Suprapubic skin (tissue), 4 donors: ENCODE measurements at regions not wholly inside any gene's neighbourhood (a gene's known extent, or its start where the extent isn't known, plus 50 kb on each side); places are given as distances from the start of the nearest gene placed in this dataset.

ENCODE experiments used
- DNase-seq, 2 donors: peaks; one replicate each; pipeline ENCODE4 v3.0.0-alpha.2; 2019; ENCODE audit warnings: low spot score in 2 of 2
- H3K27ac ChIP-seq: fragments of 200-600 bp; sonication (generic); one replicate; pipeline ENCODE4 v1.5.1; 2019
- H3K27me3 ChIP-seq: fragments of 200-600 bp; sonication (generic); one replicate; pipeline ENCODE4 v1.5.1; 2019
- H3K36me3 ChIP-seq: fragments of 200-600 bp; sonication (generic); one replicate; pipeline ENCODE4 v1.5.1; 2019
- H3K4me1 ChIP-seq: fragments of 200-600 bp; sonication (generic); one replicate; pipeline ENCODE4 v1.5.1; 2019
- H3K4me3 ChIP-seq: fragments of 200-600 bp; sonication (generic); one replicate; pipeline ENCODE4 v1.5.1; 2019; ENCODE audit warnings: mild to moderate bottlenecking
- H3K9me3 ChIP-seq: fragments of 200-600 bp; sonication (generic); one replicate; pipeline ENCODE4 v1.5.1; 2019
- CTCF ChIP-seq, 2 donors: fragments of 200-600 bp in 1 of 2; fragments of 450-650 bp in 1 of 2; sonication (generic) in 1 of 2; IDR thresholded peaks; one replicate each; pipeline ENCODE4 v1.5.1; 2016 to 2019; ENCODE audit warnings: antibody characterized with exemption in 2 of 2, mild to moderate bottlenecking in 1 of 2, moderate library complexity in 1 of 2
- EP300 ChIP-seq: sonication (generic); formaldehyde crosslinking; IDR thresholded peaks from one replicate; pipeline ENCODE4 v1.6.1; 2017; ENCODE audit warnings: antibody characterized with exemption
- POLR2A ChIP-seq, 2 donors: fragments of 450-650 bp; IDR thresholded peaks; one replicate each; pipeline ENCODE4 v1.6.1; 2017; ENCODE audit warnings: antibody characterized with exemption in 2 of 2, mild to moderate bottlenecking in 2 of 2, moderate library complexity in 2 of 2
- POLR2AphosphoS5 ChIP-seq, 3 donors: sonication (generic); formaldehyde crosslinking; IDR thresholded peaks; one replicate each; pipeline ENCODE4 v1.6.1; 2017; ENCODE audit warnings: antibody characterized with exemption in 3 of 3
- WGBS: methylation state at CpG from one replicate; pipeline ENCODE4 v1.1.5; 2018; 5-methylcytosine and 5-hydroxymethylcytosine counted together

- Histone ChIP-seq H3K36me3 (no peaks in the 10 kb centered on the region), H3K27ac (no peak overlapping the region), H3K4me1 (no peaks in the 10 kb centered on the region), H3K27me3 (no peaks in the 10 kb centered on the region), H3K4me3 (no peak overlapping the region), H3K9me3 (no peaks in the 10 kb centered on the region)
- 81% methylated on average over 5 of the region's 5 CpGs for WGBS
- TF ChIP-seq EP300: no peak
- no peak for TF ChIP-seq CTCF (IDR thresholded peaks at IDR 0.05)
- no peak for TF ChIP-seq POLR2A (IDR thresholded peaks at IDR 0.05)
- no peak for TF ChIP-seq POLR2AphosphoS5 (IDR thresholded peaks at IDR 0.05)
- no peak for DNase-seq
Measured at GRCh38 chrX:39862963-39863362, 234.8 kb downstream of the BCOR start.

DNA sequence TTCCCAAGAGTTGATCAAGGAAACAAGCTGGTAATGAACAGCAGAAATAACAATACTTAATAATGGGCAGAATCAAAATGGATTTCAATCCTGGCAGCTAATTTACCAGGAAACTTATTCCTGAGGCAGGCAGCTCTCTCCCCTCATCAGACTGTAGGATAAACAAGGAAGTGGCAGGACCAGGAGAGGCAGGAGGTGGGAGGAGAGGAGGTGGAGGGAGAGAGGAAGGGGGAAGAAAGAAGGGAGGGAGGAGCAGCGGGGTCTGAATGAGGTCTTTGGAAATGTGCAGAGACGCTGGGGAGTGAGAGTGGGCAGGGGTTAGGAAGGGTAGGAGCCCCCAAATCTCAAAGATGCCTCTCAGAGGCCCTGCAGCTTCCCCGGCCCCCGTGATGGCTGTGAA is 231.5 kb downstream of the BCOR start:
- no peak for DNase-seq
- TF ChIP-seq POLR2A (IDR thresholded peaks at IDR 0.05) (no peak), EP300 (no peak), CTCF (IDR thresholded peaks at IDR 0.05) (no peak), POLR2AphosphoS5 (IDR thresholded peaks at IDR 0.05) (no peak)
- no peaks in the 10 kb centered on the region for H3K27me3 ChIP-seq
- no peak overlapping the region for H3K27ac ChIP-seq
- no peaks in the 10 kb centered on the region for H3K36me3 ChIP-seq
- no peaks in the 10 kb centered on the region for H3K9me3 ChIP-seq
- WGBS: 71% methylated on average over 4 of the region's 4 CpGs
- H3K4me1 ChIP-seq: no peaks in the 10 kb centered on the region
- no peak overlapping the region for H3K4me3 ChIP-seq

DNA sequence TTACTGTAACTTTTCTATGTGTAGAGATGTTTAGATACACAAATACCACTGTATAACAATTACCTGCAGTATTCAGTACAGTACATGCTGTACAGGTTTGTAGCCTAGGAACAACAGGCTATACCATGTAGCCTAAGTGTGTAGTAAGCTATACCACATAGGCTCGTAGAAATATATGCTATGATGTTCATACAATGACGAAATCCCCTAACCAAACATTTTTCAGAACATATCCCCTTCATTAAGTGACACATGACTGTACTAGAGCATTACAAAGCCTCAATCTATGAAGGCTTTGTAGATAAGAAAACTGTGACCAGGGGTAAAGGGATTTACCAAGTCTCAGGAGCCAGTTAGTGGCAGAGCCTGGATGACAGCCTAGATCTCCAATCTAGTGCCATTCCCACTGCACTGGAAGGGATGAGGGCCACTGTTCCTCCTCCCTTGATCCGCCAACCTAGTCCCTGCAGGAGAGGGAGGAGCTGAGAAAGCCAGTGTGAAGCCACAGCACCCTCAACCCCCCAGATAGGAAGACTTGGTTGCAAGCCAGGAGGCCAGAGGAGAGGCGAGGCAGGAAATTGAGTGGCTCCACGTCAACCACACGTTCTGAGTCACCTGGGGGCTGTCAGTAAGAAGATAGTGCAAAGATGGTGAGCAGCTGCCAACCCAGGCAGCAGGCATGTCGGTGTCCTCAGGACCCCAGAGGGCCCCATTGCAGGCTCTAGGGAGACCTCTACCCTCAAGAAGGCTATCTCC is 227.7 kb downstream of the BCOR start:
- Histone ChIP-seq H3K36me3 (no peaks in the 10 kb centered on the region), H3K27ac (no peak overlapping the region), H3K4me3 (no peak overlapping the region), H3K4me1 (no peaks in the 10 kb centered on the region), H3K9me3 (no peaks in the 10 kb centered on the region), H3K27me3 (no peaks in the 10 kb centered on the region)
- no peak for TF ChIP-seq POLR2A (IDR thresholded peaks at IDR 0.05)
- TF ChIP-seq POLR2AphosphoS5 (IDR thresholded peaks at IDR 0.05): no peak
- TF ChIP-seq EP300: no peak
- TF ChIP-seq CTCF (IDR thresholded peaks at IDR 0.05): no peak
- 52% methylated on average over 6 of the region's 7 CpGs for WGBS
- no peak for DNase-seq

DNA sequence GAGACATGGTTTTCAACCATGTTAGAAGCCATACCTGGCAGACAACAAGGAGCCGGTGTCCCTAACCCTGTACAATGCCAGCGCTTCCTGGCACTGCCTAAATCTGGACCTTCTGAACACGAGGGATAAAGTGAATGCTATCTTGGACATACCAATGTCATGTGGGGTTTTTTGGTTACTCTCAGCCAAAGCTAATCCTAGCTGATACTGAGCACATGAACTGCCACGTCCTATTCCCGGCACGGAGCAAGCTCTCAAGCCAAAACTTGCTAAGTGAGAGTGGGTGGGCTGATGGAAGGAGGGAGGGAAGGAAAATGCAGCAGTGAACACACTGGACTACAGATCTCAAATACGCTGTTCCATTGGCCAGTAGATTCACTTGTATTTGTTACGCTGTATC is 226.1 kb downstream of the BCOR start:
- Histone ChIP-seq H3K27me3 (no peaks in the 10 kb centered on the region), H3K27ac (no peak overlapping the region), H3K4me3 (no peak overlapping the region), H3K4me1 (peaks cover 3% of the 10 kb centered on the region), H3K9me3 (no peaks in the 10 kb centered on the region), H3K36me3 (no peaks in the 10 kb centered on the region)
- TF ChIP-seq CTCF (IDR thresholded peaks at IDR 0.05) (no peak), EP300 (no peak), POLR2AphosphoS5 (IDR thresholded peaks at IDR 0.05) (no peak), POLR2A (IDR thresholded peaks at IDR 0.05) (no peak)
- no peak for DNase-seq
- 95% methylated on average over 8 of the region's 8 CpGs for WGBS

- no peaks in the 10 kb centered on the region for H3K27me3 ChIP-seq
- H3K36me3 ChIP-seq: no peaks in the 10 kb centered on the region
- 82% methylated on average over 5 of the region's 5 CpGs for WGBS
- no peaks in the 10 kb centered on the region for H3K9me3 ChIP-seq
- H3K4me1 ChIP-seq: peaks cover 3% of the 10 kb centered on the region
- H3K4me3 ChIP-seq: no peak overlapping the region
- TF ChIP-seq CTCF (IDR thresholded peaks at IDR 0.05): no peak
- no peak for TF ChIP-seq POLR2A (IDR thresholded peaks at IDR 0.05)
- no peak for TF ChIP-seq EP300
- TF ChIP-seq POLR2AphosphoS5 (IDR thresholded peaks at IDR 0.05): no peak
- H3K27ac ChIP-seq: no peak overlapping the region
- no peak for DNase-seq
Measured at GRCh38 chrX:39873117-39873516, 224.6 kb downstream of the BCOR start.
